NCI-H1092 treated with DMSO at 0.1 percent for 48 hours (cell line): ENCODE measurements at regions not wholly inside any gene's neighbourhood (a gene's known extent, or its start where the extent isn't known, plus 50 kb on each side); places are given as distances from the start of the nearest gene placed in this dataset.
"Not testable (repeated sequence)": the region's sequence is repeated elsewhere in the genome, so short reads cannot be mapped to it uniquely, and the experiment has no call there.

Source experiments
- DNase-seq: peaks from one replicate; lab custom pipeline; 2025; lab: John Stamatoyannopoulos, UW

GRCh38 chr9:117938896-117939295 lies 234.7 kb downstream of the TLR4 start:
- no peak for DNase-seq

- not testable (repeated sequence) for DNase-seq
These were observed 240.5 kb downstream of the TLR4 start for GRCh38 chr9:117944750-117945149.

- DNase-seq: no peak
These were observed 241.1 kb downstream of the TLR4 start for GRCh38 chr9:117945286-117945685.

- no peak for DNase-seq
These were observed 246.9 kb downstream of the TLR4 start for GRCh38 chr9:117951127-117951526.

- no peak for DNase-seq
These were observed 248.4 kb downstream of the TLR4 start for GRCh38 chr9:117952581-117952980.

GRCh38 chr9:117957267-117957666 lies 253.1 kb downstream of the TLR4 start:
- peak; percentile 52 for DNase-seq

- DNase-seq: no peak
These were observed 254.5 kb downstream of the TLR4 start for GRCh38 chr9:117958726-117959125.

GRCh38 chr9:117963493-117964090 lies 259.4 kb downstream of the TLR4 start:
- no peak for DNase-seq

- DNase-seq: no peak
These were observed 266.3 kb downstream of the TLR4 start for GRCh38 chr9:117970276-117971050.

GRCh38 chr9:117974108-117974507 lies 269.9 kb downstream of the TLR4 start:
- no peak for DNase-seq

- no peak for DNase-seq
These were observed 275.7 kb downstream of the TLR4 start for GRCh38 chr9:117979914-117980313.

- DNase-seq: no peak
These were observed 283.7 kb downstream of the TLR4 start for GRCh38 chr9:117987945-117988344.

GRCh38 chr9:117992006-117992405 lies 287.8 kb downstream of the TLR4 start:
- peak; percentile 90 for DNase-seq

GRCh38 chr9:118000581-118000980 lies 296.4 kb downstream of the TLR4 start:
- no peak for DNase-seq

GRCh38 chr9:118003240-118003639 lies 299.0 kb downstream of the TLR4 start:
- DNase-seq: no peak

GRCh38 chr9:118008246-118008645 lies 304.0 kb downstream of the TLR4 start:
- no peak for DNase-seq

- DNase-seq: peak; percentile 8
These were observed 305.4 kb downstream of the TLR4 start for GRCh38 chr9:118009614-118010013.

GRCh38 chr9:118017607-118018122 lies 313.5 kb downstream of the TLR4 start:
- no peak for DNase-seq

GRCh38 chr9:118023644-118024043 lies 319.4 kb downstream of the TLR4 start:
- no peak for DNase-seq

GRCh38 chr9:118028225-118028624 lies 324.0 kb downstream of the TLR4 start:
- no peak for DNase-seq

- DNase-seq: no peak
These were observed 325.2 kb downstream of the TLR4 start for GRCh38 chr9:118029425-118029824.

GRCh38 chr9:118034701-118035100 lies 330.5 kb downstream of the TLR4 start:
- DNase-seq: no peak

GRCh38 chr9:118038713-118039112 lies 334.5 kb downstream of the TLR4 start:
- no peak for DNase-seq

GRCh38 chr9:118058227-118058626 lies 354.0 kb downstream of the TLR4 start:
- DNase-seq: no peak
